ENCODE measurements at regions not wholly inside any gene's neighbourhood (a gene's known extent, or its start where the extent isn't known, plus 50 kb on each side); places are given as distances from the start of the nearest gene placed in this dataset.

GRCh38 chr21:28523367-28523766 is 469.3 kb downstream of the LTN1 start:
- Histone ChIP-seq H3K36me3 (ENCODE audit: control insufficient read depth, insufficient read depth, low read length) (no peaks in the 10 kb centered on the region), H3K27me3 (ENCODE audit: control insufficient read depth, insufficient read depth, low read length) (no peaks in the 10 kb centered on the region), H3K4me3 (ENCODE audit: low read depth, low read length) (no peak overlapping the region)
- DNase-seq (ENCODE audit: low read depth) (no peak), FAIRE-seq (no peak)
- TF ChIP-seq, protein P1, sequence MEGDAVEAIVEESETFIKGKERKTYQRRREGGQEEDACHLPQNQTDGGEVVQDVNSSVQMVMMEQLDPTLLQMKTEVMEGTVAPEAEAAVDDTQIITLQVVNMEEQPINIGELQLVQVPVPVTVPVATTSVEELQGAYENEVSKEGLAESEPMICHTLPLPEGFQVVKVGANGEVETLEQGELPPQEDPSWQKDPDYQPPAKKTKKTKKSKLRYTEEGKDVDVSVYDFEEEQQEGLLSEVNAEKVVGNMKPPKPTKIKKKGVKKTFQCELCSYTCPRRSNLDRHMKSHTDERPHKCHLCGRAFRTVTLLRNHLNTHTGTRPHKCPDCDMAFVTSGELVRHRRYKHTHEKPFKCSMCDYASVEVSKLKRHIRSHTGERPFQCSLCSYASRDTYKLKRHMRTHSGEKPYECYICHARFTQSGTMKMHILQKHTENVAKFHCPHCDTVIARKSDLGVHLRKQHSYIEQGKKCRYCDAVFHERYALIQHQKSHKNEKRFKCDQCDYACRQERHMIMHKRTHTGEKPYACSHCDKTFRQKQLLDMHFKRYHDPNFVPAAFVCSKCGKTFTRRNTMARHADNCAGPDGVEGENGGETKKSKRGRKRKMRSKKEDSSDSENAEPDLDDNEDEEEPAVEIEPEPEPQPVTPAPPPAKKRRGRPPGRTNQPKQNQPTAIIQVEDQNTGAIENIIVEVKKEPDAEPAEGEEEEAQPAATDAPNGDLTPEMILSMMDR (IDR thresholded peaks at IDR 0.05; ENCODE audit: insufficient read depth, low read length, severe bottlenecking): no peak

GRCh38 chr21:28522014-28522799 is 470.5 kb downstream of the LTN1 start:
- H3K4me3 ChIP-seq (ENCODE audit: low read depth, low read length): no peak overlapping the region
- TF ChIP-seq, protein P1 (IDR thresholded peaks at IDR 0.05; ENCODE audit: insufficient read depth, low read length, severe bottlenecking): peak; percentile 31
- peak; percentile 44 for DNase-seq (ENCODE audit: low read depth)
- H3K36me3 ChIP-seq (ENCODE audit: control insufficient read depth, insufficient read depth, low read length): no peaks in the 10 kb centered on the region
- no peak for FAIRE-seq
- no peaks in the 10 kb centered on the region for H3K27me3 ChIP-seq (ENCODE audit: control insufficient read depth, insufficient read depth, low read length)

GRCh38 chr21:28518630-28519029 is 474.0 kb downstream of the LTN1 start:
- no peaks in the 10 kb centered on the region for H3K36me3 ChIP-seq (ENCODE audit: control insufficient read depth, insufficient read depth, low read length)
- DNase-seq (ENCODE audit: low read depth) (peak; percentile 31), FAIRE-seq (no peak)
- H3K27me3 ChIP-seq (ENCODE audit: control insufficient read depth, insufficient read depth, low read length): no peaks in the 10 kb centered on the region
- TF ChIP-seq, protein P1 (IDR thresholded peaks at IDR 0.05; ENCODE audit: insufficient read depth, low read length, severe bottlenecking): no peak
- H3K4me3 ChIP-seq (ENCODE audit: low read depth, low read length): no peak overlapping the region

DNA sequence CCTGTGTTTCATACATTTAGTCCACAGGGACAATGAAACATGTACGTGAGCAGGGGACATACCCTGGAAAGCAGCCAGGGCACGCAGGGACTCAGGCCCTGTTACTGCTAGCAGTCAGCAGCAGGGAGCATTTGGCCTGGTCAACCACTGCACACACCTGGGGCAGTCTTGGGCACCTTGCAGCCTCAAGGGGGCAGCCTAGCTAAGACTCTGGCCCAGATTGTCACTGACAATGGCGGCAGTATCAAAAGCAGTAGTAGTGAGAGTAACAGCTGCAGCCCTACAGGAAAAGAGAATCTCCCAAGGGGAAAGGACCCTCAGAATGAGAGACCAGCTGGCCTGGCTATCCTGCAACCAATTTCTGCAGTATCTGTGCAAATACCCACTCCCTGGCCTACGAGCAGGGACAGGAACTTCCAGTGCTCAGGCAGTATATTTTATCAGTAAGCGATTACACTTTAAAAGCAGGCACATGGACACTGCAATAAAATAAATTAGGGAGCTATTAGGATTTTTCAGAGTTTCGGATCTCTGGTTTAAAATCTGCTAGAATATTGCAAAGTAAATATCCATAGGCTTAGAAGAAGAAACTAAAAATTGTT is 475.6 kb downstream of the LTN1 start:
- TF ChIP-seq, protein P1 (IDR thresholded peaks at IDR 0.05; ENCODE audit: insufficient read depth, low read length, severe bottlenecking): peak; percentile 84

GRCh38 chr21:28516021-28516420 is 476.7 kb downstream of the LTN1 start:
- no peak for FAIRE-seq
- Histone ChIP-seq H3K36me3 (ENCODE audit: control insufficient read depth, insufficient read depth, low read length) (no peaks in the 10 kb centered on the region), H3K4me3 (ENCODE audit: low read depth, low read length) (no peak overlapping the region), H3K27me3 (ENCODE audit: control insufficient read depth, insufficient read depth, low read length) (no peaks in the 10 kb centered on the region)
- TF ChIP-seq, protein P1 (IDR thresholded peaks at IDR 0.05; ENCODE audit: insufficient read depth, low read length, severe bottlenecking): no peak
- DNase-seq (ENCODE audit: low read depth): no peak

More for the DNA sequence above, 475.6 kb downstream of the LTN1 start:
- H3K4me3 ChIP-seq (ENCODE audit: low read depth, low read length): no peak overlapping the region
- FAIRE-seq (peak; percentile 88), DNase-seq (ENCODE audit: low read depth) (peak; percentile 54)
- no peaks in the 10 kb centered on the region for H3K36me3 ChIP-seq (ENCODE audit: control insufficient read depth, insufficient read depth, low read length)
- no peaks in the 10 kb centered on the region for H3K27me3 ChIP-seq (ENCODE audit: control insufficient read depth, insufficient read depth, low read length)
